ENCODE measurements at regions not wholly inside any gene's neighbourhood (a gene's known extent, or its start where the extent isn't known, plus 50 kb on each side); places are given as distances from the start of the nearest gene placed in this dataset.

DNA sequence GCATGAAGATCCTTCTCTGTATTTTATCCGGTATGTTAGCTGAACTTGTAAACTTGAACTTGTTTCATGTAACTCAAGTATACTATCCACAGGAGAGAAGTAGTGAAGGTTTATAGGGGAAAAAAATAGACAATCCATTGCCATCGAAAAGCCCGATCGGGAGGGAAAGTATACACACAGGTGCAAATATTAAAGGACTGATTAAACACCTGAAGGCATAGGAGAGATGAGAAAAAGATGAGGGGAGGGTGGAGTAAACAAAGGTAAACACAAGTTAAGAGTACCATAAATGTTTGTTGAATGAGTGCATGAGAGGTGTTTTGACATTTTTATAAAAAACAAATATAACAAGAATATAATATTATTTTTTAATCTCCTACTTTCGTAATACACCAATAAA, 64.3 kb upstream of the CITED2 start:
- DNase-seq (ENCODE audit: low read depth) (no peak), FAIRE-seq (no peak)
- Mint-ChIP-seq H3K27me3 (ENCODE audit: low read depth, unreplicated experiment) (peaks cover 2% of the 10 kb centered on the region), H3K9me3 (ENCODE audit: unreplicated experiment) (no peaks in the 10 kb centered on the region), H3K4me1 (ENCODE audit: low read depth, unreplicated experiment) (peaks cover 11% of the 10 kb centered on the region), H3K36me3 (ENCODE audit: low read depth, unreplicated experiment) (no peaks in the 10 kb centered on the region), H3K27ac (ENCODE audit: unreplicated experiment) (peak overlapping the region; percentile 44), H3K4me3 (ENCODE audit: unreplicated experiment) (no peak overlapping the region)
- Histone ChIP-seq H3K36me3 (ENCODE audit: insufficient read depth, low read length) (no peaks in the 10 kb centered on the region), H3K9ac (ENCODE audit: low read length) (no peak overlapping the region), H3K9me3 (ENCODE audit: insufficient read depth, low read depth, low read length) (no peaks in the 10 kb centered on the region), H3K79me2 (ENCODE audit: insufficient read depth, low read length) (no peaks in the 10 kb centered on the region), H3K4me3 (ENCODE audit: insufficient read depth, low read depth, low read length) (no peak overlapping the region), H3K27me3 (ENCODE audit: insufficient read depth, low read length) (no peaks in the 10 kb centered on the region), H4K20me1 (ENCODE audit: insufficient read depth, low read length) (no peaks in the 10 kb centered on the region), H3K4me2 (ENCODE audit: low read length) (no peak overlapping the region), H3K4me1 (ENCODE audit: insufficient read depth, low read length) (peaks cover 12% of the 10 kb centered on the region), H3K27ac (ENCODE audit: low read depth, low read length) (no peak overlapping the region), H2AFZ (ENCODE audit: low read depth, low read length) (no peak overlapping the region)
- TF ChIP-seq CTCF (IDR thresholded peaks at IDR 0.05; ENCODE audit: insufficient read depth, low read depth, low read length) (no peak), EZH2 (IDR thresholded peaks at IDR 0.05; ENCODE audit: insufficient read depth, low read length) (no peak)

DNA sequence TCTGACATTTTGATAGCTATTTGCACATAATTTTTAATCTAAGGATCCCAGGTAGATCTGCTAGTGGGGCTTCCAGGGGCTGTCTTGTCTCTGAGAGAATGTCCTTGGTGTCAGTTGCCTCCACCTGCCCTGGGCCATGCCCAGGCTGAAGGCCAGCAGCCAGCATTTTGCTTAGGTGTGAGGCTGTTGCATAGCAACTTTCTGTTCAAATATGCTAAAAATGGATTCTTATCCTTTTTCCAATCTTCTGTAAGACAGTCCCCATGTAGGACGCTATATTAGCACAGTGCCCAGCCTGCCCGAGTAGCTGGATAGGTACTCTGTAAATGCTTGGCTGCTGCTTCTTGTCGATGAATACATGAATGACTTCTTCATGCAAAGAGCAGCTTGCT, 62.5 kb upstream of the CITED2 start:
- no peaks in the 10 kb centered on the region for H3K9me3 ChIP-seq (ENCODE audit: insufficient read depth, low read depth, low read length)
- Mint-ChIP-seq H3K36me3 (ENCODE audit: low read depth, unreplicated experiment) (no peaks in the 10 kb centered on the region), H3K9me3 (ENCODE audit: unreplicated experiment) (no peaks in the 10 kb centered on the region), H3K4me1 (ENCODE audit: low read depth, unreplicated experiment) (peaks cover 11% of the 10 kb centered on the region), H3K27ac (ENCODE audit: unreplicated experiment) (no peak overlapping the region), H3K4me3 (ENCODE audit: unreplicated experiment) (no peak overlapping the region), H3K27me3 (ENCODE audit: low read depth, unreplicated experiment) (peaks cover 2% of the 10 kb centered on the region)
- no peak overlapping the region for H3K4me2 ChIP-seq (ENCODE audit: low read length)
- DNase-seq (ENCODE audit: low read depth) (no peak), FAIRE-seq (no peak)
- no peaks in the 10 kb centered on the region for H3K36me3 ChIP-seq (ENCODE audit: insufficient read depth, low read length)
- peaks cover 13% of the 10 kb centered on the region for H3K4me1 ChIP-seq (ENCODE audit: insufficient read depth, low read length)
- H3K4me3 ChIP-seq (ENCODE audit: insufficient read depth, low read depth, low read length), result no peak overlapping the region
- H3K9ac ChIP-seq (ENCODE audit: low read length), result no peak overlapping the region
- H3K27me3 ChIP-seq (ENCODE audit: insufficient read depth, low read length), result no peaks in the 10 kb centered on the region
- TF ChIP-seq CTCF (IDR thresholded peaks at IDR 0.05; ENCODE audit: insufficient read depth, low read depth, low read length) (no peak), EZH2 (IDR thresholded peaks at IDR 0.05; ENCODE audit: insufficient read depth, low read length) (no peak)
- H3K79me2 ChIP-seq (ENCODE audit: insufficient read depth, low read length), result no peaks in the 10 kb centered on the region
- H4K20me1 ChIP-seq (ENCODE audit: insufficient read depth, low read length), result no peaks in the 10 kb centered on the region
- no peak overlapping the region for H3K27ac ChIP-seq (ENCODE audit: low read depth, low read length)
- H2AFZ ChIP-seq (ENCODE audit: low read depth, low read length), result no peak overlapping the region

DNA sequence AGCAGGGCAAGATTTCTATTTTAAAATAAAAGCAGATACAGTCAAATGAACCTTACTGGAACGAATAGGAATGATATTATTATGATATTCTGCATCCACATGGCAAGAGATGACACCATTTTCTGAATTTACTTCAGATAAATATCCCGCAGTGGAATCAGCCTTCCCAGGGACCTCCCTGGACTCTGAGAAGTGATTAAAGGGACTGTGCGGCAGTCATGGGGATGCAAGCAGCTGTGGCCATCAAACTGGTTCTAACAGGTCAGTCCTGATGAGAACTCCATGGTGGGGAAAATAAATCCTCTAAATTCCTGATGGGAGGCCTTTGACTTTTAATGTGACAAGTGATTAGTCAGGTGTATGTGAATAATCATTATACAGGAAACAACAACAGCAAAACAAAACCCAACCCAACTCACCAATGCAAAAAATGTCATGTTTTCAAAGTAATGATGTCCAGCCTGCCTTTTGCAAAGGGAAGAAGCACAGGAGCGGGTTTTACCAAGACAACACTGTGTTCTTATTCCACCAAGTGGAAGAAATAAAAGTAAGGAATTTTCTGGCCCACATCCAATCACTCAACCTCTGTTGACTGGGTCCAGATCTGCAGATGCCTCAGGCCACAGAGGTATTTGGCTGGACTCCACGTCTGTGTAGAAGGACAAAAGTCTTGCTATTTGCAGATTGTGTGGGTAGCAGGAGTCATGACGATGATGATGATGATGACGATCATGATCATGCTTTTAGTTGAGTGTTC, 61.9 kb upstream of the CITED2 start:
- H3K4me2 ChIP-seq (ENCODE audit: low read length), result no peak overlapping the region
- H3K9ac ChIP-seq (ENCODE audit: low read length), result no peak overlapping the region
- Mint-ChIP-seq H3K27me3 (ENCODE audit: low read depth, unreplicated experiment) (peaks cover 2% of the 10 kb centered on the region), H3K9me3 (ENCODE audit: unreplicated experiment) (no peaks in the 10 kb centered on the region), H3K4me1 (ENCODE audit: low read depth, unreplicated experiment) (peaks cover 11% of the 10 kb centered on the region), H3K36me3 (ENCODE audit: low read depth, unreplicated experiment) (no peaks in the 10 kb centered on the region), H3K27ac (ENCODE audit: unreplicated experiment) (no peak overlapping the region), H3K4me3 (ENCODE audit: unreplicated experiment) (no peak overlapping the region)
- H3K4me3 ChIP-seq (ENCODE audit: insufficient read depth, low read depth, low read length), result no peak overlapping the region
- TF ChIP-seq EZH2 (IDR thresholded peaks at IDR 0.05; ENCODE audit: insufficient read depth, low read length), result no peak
- TF ChIP-seq CTCF (IDR thresholded peaks at IDR 0.05; ENCODE audit: insufficient read depth, low read depth, low read length), result no peak
- no peaks in the 10 kb centered on the region for H3K36me3 ChIP-seq (ENCODE audit: insufficient read depth, low read length)
- no peaks in the 10 kb centered on the region for H3K9me3 ChIP-seq (ENCODE audit: insufficient read depth, low read depth, low read length)
- DNase-seq (ENCODE audit: low read depth), result peak; percentile 83
- no peak overlapping the region for H3K27ac ChIP-seq (ENCODE audit: low read depth, low read length)
- H4K20me1 ChIP-seq (ENCODE audit: insufficient read depth, low read length), result no peaks in the 10 kb centered on the region
- peak; percentile 43 for FAIRE-seq
- H3K4me1 ChIP-seq (ENCODE audit: insufficient read depth, low read length), result peaks cover 13% of the 10 kb centered on the region
- H3K27me3 ChIP-seq (ENCODE audit: insufficient read depth, low read length), result no peaks in the 10 kb centered on the region
- H2AFZ ChIP-seq (ENCODE audit: low read depth, low read length), result no peak overlapping the region
- H3K79me2 ChIP-seq (ENCODE audit: insufficient read depth, low read length), result no peaks in the 10 kb centered on the region
